Upper lobe of right lung (tissue), 1 donor: ENCODE measurements at regions not wholly inside any gene's neighbourhood (a gene's known extent, or its start where the extent isn't known, plus 50 kb on each side); places are given as distances from the start of the nearest gene placed in this dataset.

Source experiments
- ATAC-seq: fragments of 200-7000 bp; cut with Tn5 transposase; one replicate; pipeline ENCODE4 v1.9.1; 2020; ENCODE audit warnings: mild to moderate bottlenecking, moderate library complexity
- DNase-seq: peaks from one replicate; pipeline ENCODE4 v3.0.0-alpha.2; 2020
- H3K27ac ChIP-seq: fragments of 200-600 bp; one replicate; pipeline ENCODE4 v1.8.0; 2022
- H3K27me3 ChIP-seq: fragments of 200-600 bp; one replicate; pipeline ENCODE4 v1.8.0; 2022; ENCODE audit warnings: mild to moderate bottlenecking
- H3K36me3 ChIP-seq: fragments of 200-600 bp; one replicate; pipeline ENCODE4 v1.8.0; 2022
- H3K4me1 ChIP-seq: fragments of 200-600 bp; one replicate; pipeline ENCODE4 v1.8.0; 2022
- H3K4me3 ChIP-seq: fragments of 200-600 bp; one replicate; pipeline ENCODE4 v1.8.0; 2022; ENCODE audit warnings: mild to moderate bottlenecking
- H3K9me3 ChIP-seq: fragments of 200-600 bp; one replicate; pipeline ENCODE4 v1.8.0; 2022
- intact Hi-C: fragments of 100-400 bp; cut with DNase I; formaldehyde crosslinking; loops from one replicate; pipeline ENCODE4 v1.11.0; 2022
- TF ChIP-seq, protein P1 (sequence below): fragments of 200-600 bp; IDR thresholded peaks from one replicate; pipeline ENCODE4 v1.8.0; 2022; ENCODE audit warnings: antibody characterized with exemption
- donor health status: DM: no; HTN: yes; CAD: no; lungs with severe emphysema.

- Histone ChIP-seq H3K27ac (no peak overlapping the region), H3K36me3 (no peaks in the 10 kb centered on the region), H3K4me3 (no peak overlapping the region), H3K9me3 (no peaks in the 10 kb centered on the region), H3K4me1 (no peaks in the 10 kb centered on the region), H3K27me3 (no peaks in the 10 kb centered on the region)
- DNase-seq (no peak), ATAC-seq (no peak)
- TF ChIP-seq, protein P1, sequence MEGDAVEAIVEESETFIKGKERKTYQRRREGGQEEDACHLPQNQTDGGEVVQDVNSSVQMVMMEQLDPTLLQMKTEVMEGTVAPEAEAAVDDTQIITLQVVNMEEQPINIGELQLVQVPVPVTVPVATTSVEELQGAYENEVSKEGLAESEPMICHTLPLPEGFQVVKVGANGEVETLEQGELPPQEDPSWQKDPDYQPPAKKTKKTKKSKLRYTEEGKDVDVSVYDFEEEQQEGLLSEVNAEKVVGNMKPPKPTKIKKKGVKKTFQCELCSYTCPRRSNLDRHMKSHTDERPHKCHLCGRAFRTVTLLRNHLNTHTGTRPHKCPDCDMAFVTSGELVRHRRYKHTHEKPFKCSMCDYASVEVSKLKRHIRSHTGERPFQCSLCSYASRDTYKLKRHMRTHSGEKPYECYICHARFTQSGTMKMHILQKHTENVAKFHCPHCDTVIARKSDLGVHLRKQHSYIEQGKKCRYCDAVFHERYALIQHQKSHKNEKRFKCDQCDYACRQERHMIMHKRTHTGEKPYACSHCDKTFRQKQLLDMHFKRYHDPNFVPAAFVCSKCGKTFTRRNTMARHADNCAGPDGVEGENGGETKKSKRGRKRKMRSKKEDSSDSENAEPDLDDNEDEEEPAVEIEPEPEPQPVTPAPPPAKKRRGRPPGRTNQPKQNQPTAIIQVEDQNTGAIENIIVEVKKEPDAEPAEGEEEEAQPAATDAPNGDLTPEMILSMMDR, result no peak
- intact Hi-C loops, result no loop called here
Measured at GRCh38 chr3:117434661-117435412, 725.3 kb downstream of the TUSC7 start.

GRCh38 chr3:117435506-117435905, 725.9 kb downstream of the TUSC7 start:
- TF ChIP-seq, protein P1, result no peak
- Histone ChIP-seq H3K27ac (no peak overlapping the region), H3K27me3 (no peaks in the 10 kb centered on the region), H3K36me3 (no peaks in the 10 kb centered on the region), H3K9me3 (no peaks in the 10 kb centered on the region), H3K4me1 (no peaks in the 10 kb centered on the region), H3K4me3 (no peak overlapping the region)
- intact Hi-C loops, result no loop called here
- no peak for DNase-seq
- ATAC-seq, result no peak

- no peak overlapping the region for H3K4me3 ChIP-seq
- no peaks in the 10 kb centered on the region for H3K27me3 ChIP-seq
- ATAC-seq, result peak; percentile 73
- no peaks in the 10 kb centered on the region for H3K4me1 ChIP-seq
- H3K9me3 ChIP-seq, result no peaks in the 10 kb centered on the region
- no peaks in the 10 kb centered on the region for H3K36me3 ChIP-seq
- DNase-seq, result no peak
- TF ChIP-seq, protein P1, result peak; percentile 47
- intact Hi-C loops, result no loop called here
- H3K27ac ChIP-seq, result no peak overlapping the region
Measured at GRCh38 chr3:117439812-117440211, 730.2 kb downstream of the TUSC7 start.

DNA sequence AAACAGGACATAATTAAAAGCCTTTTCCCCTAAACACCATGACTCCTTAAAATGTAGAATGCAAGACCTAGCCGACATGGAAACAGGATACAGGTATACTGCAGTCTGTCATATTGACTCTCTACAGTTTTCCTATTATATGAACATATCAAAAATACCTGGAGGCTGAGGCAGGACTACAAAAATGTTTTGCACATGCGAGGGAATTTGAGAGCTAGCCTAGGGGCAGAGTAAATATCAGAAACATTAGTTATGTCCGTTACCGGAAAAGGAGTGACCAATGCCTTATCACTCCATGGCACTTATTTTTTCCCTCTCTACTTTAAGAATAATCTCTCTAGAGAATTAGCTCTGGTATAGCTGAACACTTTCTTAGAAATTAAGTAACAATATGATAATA, 732.3 kb downstream of the TUSC7 start:
- Histone ChIP-seq H3K27me3 (no peaks in the 10 kb centered on the region), H3K27ac (no peak overlapping the region), H3K4me1 (no peaks in the 10 kb centered on the region), H3K9me3 (no peaks in the 10 kb centered on the region), H3K36me3 (no peaks in the 10 kb centered on the region), H3K4me3 (no peak overlapping the region)
- TF ChIP-seq, protein P1, result no peak
- intact Hi-C loops, result no loop called here
- ATAC-seq (no peak), DNase-seq (no peak)

DNA sequence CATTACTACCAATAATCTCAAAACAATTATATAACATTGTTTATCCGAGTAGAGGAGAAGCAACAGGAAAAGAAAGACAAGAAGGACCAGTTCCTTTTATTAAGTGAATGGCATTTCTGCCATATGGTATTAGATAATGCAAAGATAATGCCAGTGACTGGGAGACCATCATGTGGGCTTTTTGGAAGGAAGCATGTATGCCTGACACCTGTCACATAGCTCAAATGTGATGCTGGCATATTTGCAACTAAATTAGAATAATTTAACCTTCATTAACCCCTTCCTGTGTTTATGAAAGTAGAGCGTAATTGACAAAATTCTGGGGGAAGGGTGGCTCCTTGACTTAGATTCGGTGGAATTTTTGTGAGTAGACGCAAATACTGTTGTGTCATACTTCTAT, 733.0 kb downstream of the TUSC7 start:
- intact Hi-C loops, result no loop called here
- DNase-seq (no peak), ATAC-seq (no peak)
- no peak overlapping the region for H3K27ac ChIP-seq
- TF ChIP-seq, protein P1, result no peak
- no peaks in the 10 kb centered on the region for H3K9me3 ChIP-seq
- H3K4me3 ChIP-seq, result no peak overlapping the region
- no peaks in the 10 kb centered on the region for H3K27me3 ChIP-seq
- no peaks in the 10 kb centered on the region for H3K4me1 ChIP-seq
- H3K36me3 ChIP-seq, result no peaks in the 10 kb centered on the region

DNA sequence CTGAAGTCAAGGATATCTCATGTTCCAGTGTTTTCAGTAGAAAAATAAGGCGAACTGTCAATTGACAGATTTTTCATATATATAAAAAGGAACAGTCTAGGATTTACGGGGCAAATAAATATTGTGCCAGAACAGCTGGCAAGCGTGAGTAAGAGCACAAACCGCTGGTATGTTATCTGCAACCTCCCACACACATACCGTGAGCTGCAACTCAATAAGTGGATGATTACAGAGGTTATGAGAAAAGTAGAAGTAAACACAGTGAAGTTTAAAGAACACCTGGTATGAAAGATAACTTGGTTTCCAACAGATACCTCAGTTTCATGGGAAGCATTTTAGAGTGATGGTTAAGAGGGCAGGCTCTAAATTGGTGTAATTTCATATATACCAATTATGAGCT, 733.4 kb downstream of the TUSC7 start:
- no peaks in the 10 kb centered on the region for H3K27me3 ChIP-seq
- intact Hi-C loops, result no loop called here
- no peak for DNase-seq
- no peak overlapping the region for H3K27ac ChIP-seq
- no peaks in the 10 kb centered on the region for H3K36me3 ChIP-seq
- TF ChIP-seq, protein P1, result no peak
- no peak for ATAC-seq
- H3K9me3 ChIP-seq, result no peaks in the 10 kb centered on the region
- no peaks in the 10 kb centered on the region for H3K4me1 ChIP-seq
- no peak overlapping the region for H3K4me3 ChIP-seq
